ENCODE measurements at regions not wholly inside any gene's neighbourhood (a gene's known extent, or its start where the extent isn't known, plus 50 kb on each side); places are given as distances from the start of the nearest gene placed in this dataset.

- no peak overlapping the region for H3K4me3 ChIP-seq (ENCODE audit: low read length)
- DNase-seq (ENCODE audit: low read depth), result no peak
- no peak for TF ChIP-seq CTCF (IDR thresholded peaks at IDR 0.05; ENCODE audit: insufficient read depth, low read depth, low read length, missing control alignments)
Measured at GRCh38 chr9:89249001-89249400, 62.0 kb upstream of the CKS2 start.

- no peak overlapping the region for H3K4me3 ChIP-seq (ENCODE audit: low read length)
- DNase-seq (ENCODE audit: low read depth), result no peak
- TF ChIP-seq CTCF (IDR thresholded peaks at IDR 0.05; ENCODE audit: insufficient read depth, low read depth, low read length, missing control alignments), result no peak
Measured at GRCh38 chr9:89252651-89253267, 58.2 kb upstream of the CKS2 start.

GRCh38 chr9:89254058-89254772 lies 56.8 kb upstream of the CKS2 start:
- H3K4me3 ChIP-seq (ENCODE audit: low read length), result no peak overlapping the region
- DNase-seq (ENCODE audit: low read depth), result no peak
- TF ChIP-seq CTCF (IDR thresholded peaks at IDR 0.05; ENCODE audit: insufficient read depth, low read depth, low read length, missing control alignments), result no peak

- no peak for DNase-seq (ENCODE audit: low read depth)
- no peak for TF ChIP-seq CTCF (IDR thresholded peaks at IDR 0.05; ENCODE audit: insufficient read depth, low read depth, low read length, missing control alignments)
- H3K4me3 ChIP-seq (ENCODE audit: low read length), result no peak overlapping the region
Measured at GRCh38 chr9:89254773-89255125, 56.2 kb upstream of the CKS2 start.

- DNase-seq (ENCODE audit: low read depth), result no peak
- no peak overlapping the region for H3K4me3 ChIP-seq (ENCODE audit: low read length)
- no peak for TF ChIP-seq CTCF (IDR thresholded peaks at IDR 0.05; ENCODE audit: insufficient read depth, low read depth, low read length, missing control alignments)
Measured at GRCh38 chr9:89256225-89256624, 54.8 kb upstream of the CKS2 start.

GRCh38 chr9:89256642-89257041 lies 54.4 kb upstream of the CKS2 start:
- H3K4me3 ChIP-seq (ENCODE audit: low read length), result no peak overlapping the region
- DNase-seq (ENCODE audit: low read depth), result no peak

More at GRCh38 chr9:89256642-89257041, 54.4 kb upstream of the CKS2 start:
- no peak for TF ChIP-seq CTCF (IDR thresholded peaks at IDR 0.05; ENCODE audit: insufficient read depth, low read depth, low read length, missing control alignments)
